ES-I3 (cell line): ENCODE measurements at regions not wholly inside any gene's neighbourhood (a gene's known extent, or its start where the extent isn't known, plus 50 kb on each side); places are given as distances from the start of the nearest gene placed in this dataset.
"Not testable (repeated sequence)": the region's sequence is repeated elsewhere in the genome, so short reads cannot be mapped to it uniquely, and the experiment has no call there.

Experiments used
- H3K36me3 ChIP-seq: 2 replicates; pipeline ENCODE4 v1.6.1; 2013; ENCODE audit warnings: mild to moderate bottlenecking, low read length, control low read depth, moderate library complexity; ENCODE audit not compliant: insufficient read depth
- H3K4me1 ChIP-seq: 2 replicates; pipeline ENCODE4 v1.6.1; 2013; ENCODE audit warnings: mild to moderate bottlenecking, control low read depth, low read length; ENCODE audit not compliant: insufficient read depth
- H3K9ac ChIP-seq: 2 replicates; pipeline ENCODE4 v1.6.1; 2013; ENCODE audit warnings: low read depth, mild to moderate bottlenecking, low read length, moderate library complexity
- H3K9me3 ChIP-seq: 2 replicates; pipeline ENCODE4 v1.6.1; 2013; ENCODE audit warnings: mild to moderate bottlenecking, low read length, moderate library complexity; ENCODE audit not compliant: control insufficient read depth, insufficient read depth

GRCh38 chr3:157588386-157589060 lies 85.3 kb upstream of the VEPH1 start:
- Histone ChIP-seq H3K9ac (no peak overlapping the region), H3K9me3 (no peaks in the 10 kb centered on the region), H3K36me3 (no peaks in the 10 kb centered on the region), H3K4me1 (peaks cover 12% of the 10 kb centered on the region; the same call in 1 of the 2 replicates)

- Histone ChIP-seq H3K36me3 (no peaks in the 10 kb centered on the region), H3K9ac (no peak overlapping the region), H3K9me3 (no peaks in the 10 kb centered on the region), H3K4me1 (peaks cover 12% of the 10 kb centered on the region; the same call in 1 of the 2 replicates)
These were observed 83.1 kb upstream of the VEPH1 start for GRCh38 chr3:157586293-157586692.

GRCh38 chr3:157585386-157585785 lies 82.2 kb upstream of the VEPH1 start:
- Histone ChIP-seq H3K36me3 (no peaks in the 10 kb centered on the region), H3K9ac (no peak overlapping the region), H3K9me3 (no peaks in the 10 kb centered on the region), H3K4me1 (peaks cover 12% of the 10 kb centered on the region; the same call in 1 of the 2 replicates)

GRCh38 chr3:157582637-157582973 lies 79.4 kb upstream of the VEPH1 start:
- Histone ChIP-seq H3K36me3 (no peaks in the 10 kb centered on the region), H3K9me3 (no peaks in the 10 kb centered on the region), H3K9ac (no peak overlapping the region), H3K4me1 (no peaks in the 10 kb centered on the region)

- H3K9me3 ChIP-seq, H3K9ac ChIP-seq, H3K36me3 ChIP-seq, H3K4me1 ChIP-seq: not testable (repeated sequence)
These were observed 78.9 kb upstream of the VEPH1 start for GRCh38 chr3:157581956-157582636.

GRCh38 chr3:157581371-157581770 lies 78.2 kb upstream of the VEPH1 start:
- Histone ChIP-seq H3K9ac (no peak overlapping the region), H3K9me3 (no peaks in the 10 kb centered on the region)

GRCh38 chr3:157578181-157578580 lies 75.0 kb upstream of the VEPH1 start:
- H3K36me3 ChIP-seq: no peaks in the 10 kb centered on the region
- no peaks in the 10 kb centered on the region for H3K9me3 ChIP-seq
- H3K4me1 ChIP-seq: no peaks in the 10 kb centered on the region
- H3K9ac ChIP-seq: no peak overlapping the region

More at GRCh38 chr3:157581371-157581770, 78.2 kb upstream of the VEPH1 start:
- no peaks in the 10 kb centered on the region for H3K4me1 ChIP-seq
- H3K36me3 ChIP-seq: no peaks in the 10 kb centered on the region

GRCh38 chr3:157574531-157574930 lies 71.3 kb upstream of the VEPH1 start:
- Histone ChIP-seq H3K9me3 (no peaks in the 10 kb centered on the region), H3K36me3 (no peaks in the 10 kb centered on the region), H3K9ac (no peak overlapping the region)

GRCh38 chr3:157573780-157574378 lies 70.7 kb upstream of the VEPH1 start:
- no peaks in the 10 kb centered on the region for H3K9me3 ChIP-seq
- no peaks in the 10 kb centered on the region for H3K4me1 ChIP-seq
- H3K36me3 ChIP-seq: no peaks in the 10 kb centered on the region
- H3K9ac ChIP-seq: no peak overlapping the region

More at GRCh38 chr3:157574531-157574930, 71.3 kb upstream of the VEPH1 start:
- H3K4me1 ChIP-seq: no peaks in the 10 kb centered on the region

GRCh38 chr3:157573281-157573680 lies 70.1 kb upstream of the VEPH1 start:
- Histone ChIP-seq H3K9me3 (no peaks in the 10 kb centered on the region), H3K4me1 (no peaks in the 10 kb centered on the region), H3K36me3 (no peaks in the 10 kb centered on the region), H3K9ac (no peak overlapping the region)

- Histone ChIP-seq H3K9ac (no peak overlapping the region), H3K36me3 (no peaks in the 10 kb centered on the region), H3K9me3 (no peaks in the 10 kb centered on the region), H3K4me1 (no peaks in the 10 kb centered on the region)
These were observed 69.5 kb upstream of the VEPH1 start for GRCh38 chr3:157572559-157573270.

- Histone ChIP-seq H3K4me1 (no peaks in the 10 kb centered on the region), H3K9ac (no peak overlapping the region), H3K36me3 (no peaks in the 10 kb centered on the region), H3K9me3 (no peaks in the 10 kb centered on the region)
These were observed 63.4 kb upstream of the VEPH1 start for GRCh38 chr3:157566596-157566995.

- Histone ChIP-seq H3K4me1 (no peaks in the 10 kb centered on the region), H3K9me3 (no peaks in the 10 kb centered on the region), H3K36me3 (no peaks in the 10 kb centered on the region), H3K9ac (no peak overlapping the region)
These were observed 56.2 kb upstream of the VEPH1 start for GRCh38 chr3:157559401-157559800.
